H9 (cell line): ENCODE measurements at regions not wholly inside any gene's neighbourhood (a gene's known extent, or its start where the extent isn't known, plus 50 kb on each side); places are given as distances from the start of the nearest gene placed in this dataset.
"Not testable (repeated sequence)": the region's sequence is repeated elsewhere in the genome, so short reads cannot be mapped to it uniquely, and the experiment has no call there.

Experiments
- DNase-seq: peaks from one replicate; pipeline ENCODE4 v3.0.0-alpha.2; 2017
- H2AFZ ChIP-seq: one replicate; pipeline ENCODE4 v1.6.1; 2013; ENCODE audit warnings: mild to moderate bottlenecking, low read length, control low read depth, moderate library complexity
- H2AK5ac ChIP-seq: 2 replicates; pipeline ENCODE4 v1.6.1; 2013; ENCODE audit warnings: low read length, control low read depth, mixed read lengths; ENCODE audit not compliant: insufficient read length
- H2BK120ac ChIP-seq: one replicate; pipeline ENCODE4 v1.6.1; 2013; ENCODE audit warnings: low read depth, mild to moderate bottlenecking, low read length, control low read depth, inconsistent platforms; ENCODE audit not compliant: poor library complexity, severe bottlenecking
- H2BK12ac ChIP-seq: 2 replicates; pipeline ENCODE4 v1.6.1; 2013; ENCODE audit warnings: low read length, control low read depth, mixed read lengths, low read depth; ENCODE audit not compliant: insufficient read length
- H2BK15ac ChIP-seq: 2 replicates; pipeline ENCODE4 v1.6.1; 2013; ENCODE audit warnings: low read depth, low read length, control low read depth
- H2BK20ac ChIP-seq: one replicate; pipeline ENCODE4 v1.6.1; 2013; ENCODE audit warnings: low read depth, mild to moderate bottlenecking, low read length, control low read depth, inconsistent platforms; ENCODE audit not compliant: poor library complexity, severe bottlenecking
- H2BK5ac ChIP-seq: 2 replicates; pipeline ENCODE4 v1.6.1; 2013; ENCODE audit warnings: low read length, control low read depth, mixed read lengths; ENCODE audit not compliant: insufficient read length
- H3K14ac ChIP-seq: 2 replicates; pipeline ENCODE4 v1.6.1; 2013; ENCODE audit warnings: low read length, control low read depth; ENCODE audit not compliant: insufficient read depth
- H3K18ac ChIP-seq: 2 replicates; pipeline ENCODE4 v1.6.1; 2013; ENCODE audit warnings: low read depth, mild to moderate bottlenecking, mixed read lengths, low read length, control low read depth; ENCODE audit not compliant: insufficient read length
- H3K23ac ChIP-seq: 2 replicates; pipeline ENCODE4 v1.6.1; 2013; ENCODE audit warnings: low read length, control low read depth, mixed read lengths, low read depth; ENCODE audit not compliant: insufficient read length
- H3K23me2 ChIP-seq: 2 replicates; pipeline ENCODE4 v1.6.1; 2013; ENCODE audit warnings: low read depth, mild to moderate bottlenecking, mixed read lengths, low read length, control low read depth; ENCODE audit not compliant: insufficient read length, poor library complexity, severe bottlenecking
- H3K27ac ChIP-seq: 2 replicates; pipeline ENCODE4 v1.5.1; 2013; ENCODE audit warnings: low read length, control low read depth, mixed read lengths, low read depth; ENCODE audit not compliant: insufficient read length
- H3K27me3 ChIP-seq: 2 replicates; pipeline ENCODE4 v1.6.1; 2013; ENCODE audit warnings: low read length, control low read depth, inconsistent platforms; ENCODE audit not compliant: insufficient read depth
- H3K4ac ChIP-seq: 2 replicates; pipeline ENCODE4 v1.6.1; 2013; ENCODE audit warnings: low read depth, mild to moderate bottlenecking, control low read depth, inconsistent platforms, low read length, moderate library complexity
- H3K4me1 ChIP-seq: 2 replicates; pipeline ENCODE4 v1.6.1; 2013; ENCODE audit warnings: low read length, control low read depth, inconsistent platforms; ENCODE audit not compliant: insufficient read depth
- H3K4me2 ChIP-seq: 2 replicates; pipeline ENCODE4 v1.6.1; 2013; ENCODE audit warnings: low read length, control low read depth, mixed read lengths; ENCODE audit not compliant: insufficient read length, insufficient read depth
- H3K56ac ChIP-seq: 2 replicates; pipeline ENCODE4 v1.6.1; 2013; ENCODE audit warnings: low read depth, mild to moderate bottlenecking, mixed read lengths, low read length, control low read depth; ENCODE audit not compliant: insufficient read length
- H3K79me1 ChIP-seq: 2 replicates; pipeline ENCODE4 v1.6.1; 2013; ENCODE audit warnings: low read depth, mild to moderate bottlenecking, moderate library complexity, low read length, control low read depth, inconsistent platforms; ENCODE audit not compliant: insufficient read depth, poor library complexity, severe bottlenecking
- H3K79me2 ChIP-seq: 2 replicates; pipeline ENCODE4 v1.6.1; 2013; ENCODE audit warnings: low read length, control low read depth, inconsistent platforms; ENCODE audit not compliant: insufficient read depth
- H3K9ac ChIP-seq: 2 replicates; pipeline ENCODE4 v1.6.1; 2013; ENCODE audit warnings: low read length, control low read depth, mixed read lengths; ENCODE audit not compliant: insufficient read length; ENCODE audit errors: extremely low read depth
- H3K9me3 ChIP-seq: one replicate; pipeline ENCODE4 v1.6.1; 2013; ENCODE audit warnings: low read depth, low read length, inconsistent platforms; ENCODE audit not compliant: control insufficient read depth
- H3T11ph ChIP-seq: one replicate; pipeline ENCODE4 v1.6.1; 2013; ENCODE audit warnings: mild to moderate bottlenecking, low read length, control low read depth, inconsistent platforms
- H4K20me1 ChIP-seq: one replicate; pipeline ENCODE4 v1.6.1; 2013; ENCODE audit not compliant: control insufficient read depth, insufficient read length, insufficient read depth
- H4K5ac ChIP-seq: 2 replicates; pipeline ENCODE4 v1.6.1; 2013; ENCODE audit warnings: low read depth, mild to moderate bottlenecking, mixed read lengths, low read length, control low read depth; ENCODE audit not compliant: insufficient read length
- H4K8ac ChIP-seq: replicated peaks from 2 replicates; pipeline ENCODE4 v1.6.1; 2013; ENCODE audit warnings: low read length, control low read depth, mixed read lengths, low read depth; ENCODE audit not compliant: insufficient read length
- H4K91ac ChIP-seq: 2 replicates; pipeline ENCODE4 v1.6.1; 2013; ENCODE audit warnings: low read depth, mild to moderate bottlenecking, moderate library complexity, mixed read lengths, low read length, control low read depth; ENCODE audit not compliant: insufficient read length
- H3K27ac Mint-ChIP-seq, 3 experiments: 2 replicates in 2 of 3; 3 replicates in 1 of 3; pipeline ENCODE4 v1.8.0; 2020 to 2021; ENCODE audit warnings: mixed read lengths in 3 of 3, mild to moderate bottlenecking in 1 of 3, moderate library complexity in 1 of 3
- H3K27me3 Mint-ChIP-seq: 2 replicates; pipeline ENCODE4 v1.8.0; 2021; ENCODE audit warnings: low read depth, mild to moderate bottlenecking, moderate library complexity, mixed read lengths
- H3K36me3 Mint-ChIP-seq, 3 experiments: 2 replicates in 2 of 3; 3 replicates in 1 of 3; pipeline ENCODE4 v1.8.0; 2020 to 2021; ENCODE audit warnings: low read depth in 3 of 3, mixed read lengths in 3 of 3; ENCODE audit not compliant: insufficient read depth in 1 of 3
- H3K4me1 Mint-ChIP-seq, 2 experiments: 2 replicates each; pipeline ENCODE4 v1.8.0; 2020; ENCODE audit warnings: mixed read lengths in 2 of 2
- H3K4me3 Mint-ChIP-seq, 2 experiments: 2 replicates in 1 of 2; 3 replicates in 1 of 2; pipeline ENCODE4 v1.8.0; 2020 to 2021; ENCODE audit warnings: mild to moderate bottlenecking in 2 of 2, mixed read lengths in 2 of 2, moderate library complexity in 1 of 2
- H3K9me3 Mint-ChIP-seq, 2 experiments: 2 replicates in 1 of 2; 3 replicates in 1 of 2; pipeline ENCODE4 v1.8.0; 2020; ENCODE audit warnings: mild to moderate bottlenecking in 2 of 2, mixed read lengths in 2 of 2, moderate library complexity in 1 of 2
- CTCF ChIP-seq: fragments of 200-600 bp; sonication (generic); conservative IDR thresholded peaks from 3 replicates; pipeline ENCODE4 v1.8.0; 2021; ENCODE audit warnings: antibody characterized with exemption, mild to moderate bottlenecking
- WGBS: extraction: QIAGEN DNeasy Blood & Tissue Kit; methylation state at CpG from one replicate; pipeline ENCODE4 v1.1.7; 2013; ENCODE audit warnings: missing lambda C conversion rate, low lambda C conversion rate, mixed read lengths; ENCODE audit not compliant: insufficient read length; ENCODE audit errors: extremely low coverage; 5-methylcytosine and 5-hydroxymethylcytosine counted together

GRCh38 chr7:101757879-101758278 is 59.5 kb upstream of the CUX1 start:
- no peak overlapping the region for H2BK12ac ChIP-seq
- no peak overlapping the region for H3T11ph ChIP-seq
- H4K5ac ChIP-seq, result no peak overlapping the region
- no CpG with 5 or more reads among the region's 7 CpGs for WGBS
- no peak overlapping the region for H2AK5ac ChIP-seq
- no peaks in the 10 kb centered on the region for H3K9me3 ChIP-seq
- no peak overlapping the region for H2BK15ac ChIP-seq
- no peaks in the 10 kb centered on the region for H3K79me1 ChIP-seq
- no peak overlapping the region for H2BK20ac ChIP-seq
- peaks cover 0 to 5% of the 10 kb centered on the region in 2 experiments; a peak in 1 of 4 replicates for H3K4me1 Mint-ChIP-seq
- H3K4me2 ChIP-seq, result no peak overlapping the region
- H4K91ac ChIP-seq, result no peak overlapping the region
- no peak overlapping the region for H2AFZ ChIP-seq
- DNase-seq, result no peak
- no peaks in the 10 kb centered on the region for H3K9me3 Mint-ChIP-seq
- H3K79me2 ChIP-seq, result no peaks in the 10 kb centered on the region
- no peak overlapping the region for H2BK120ac ChIP-seq
- peaks cover 1% of the 10 kb centered on the region for H3K27me3 Mint-ChIP-seq
- H3K4ac ChIP-seq, result no peak overlapping the region
- no peaks in the 10 kb centered on the region for H3K27me3 ChIP-seq
- no peaks in the 10 kb centered on the region for H3K23me2 ChIP-seq
- no peak overlapping the region for H3K27ac Mint-ChIP-seq
- H4K20me1 ChIP-seq, result no peaks in the 10 kb centered on the region
- no peak overlapping the region for H3K23ac ChIP-seq
- H3K14ac ChIP-seq, result no peak overlapping the region
- no peak overlapping the region for H3K9ac ChIP-seq
- H3K4me3 Mint-ChIP-seq, result no peak overlapping the region
- H3K27ac ChIP-seq, result no peak overlapping the region
- no peak overlapping the region for H4K8ac ChIP-seq
- no peaks in the 10 kb centered on the region for H3K4me1 ChIP-seq
- H3K36me3 Mint-ChIP-seq, result no peaks in the 10 kb centered on the region
- no peak overlapping the region for H2BK5ac ChIP-seq
- H3K56ac ChIP-seq, result no peak overlapping the region
- TF ChIP-seq CTCF, result no peak
- H3K18ac ChIP-seq, result no peak overlapping the region

- H3K4ac ChIP-seq, H2BK5ac ChIP-seq, H3K27ac Mint-ChIP-seq, H4K91ac ChIP-seq, H3K4me1 Mint-ChIP-seq, H2BK20ac ChIP-seq, H3K79me2 ChIP-seq, H2BK15ac ChIP-seq, H3K56ac ChIP-seq, H3K4me1 ChIP-seq, H3K4me3 Mint-ChIP-seq, H3K27me3 Mint-ChIP-seq, H3K9ac ChIP-seq, H4K5ac ChIP-seq, H3K79me1 ChIP-seq, H3K9me3 ChIP-seq, H2BK12ac ChIP-seq, H3K18ac ChIP-seq, H2BK120ac ChIP-seq, H3K23me2 ChIP-seq, H4K20me1 ChIP-seq, H3K23ac ChIP-seq, H3K27ac ChIP-seq, H3T11ph ChIP-seq, DNase-seq, H3K36me3 Mint-ChIP-seq, H4K8ac ChIP-seq, H3K9me3 Mint-ChIP-seq, H3K14ac ChIP-seq, H3K27me3 ChIP-seq, H3K4me2 ChIP-seq, H2AK5ac ChIP-seq, H2AFZ ChIP-seq: not testable (repeated sequence)
- no CpG with 5 or more reads among the region's 2 CpGs for WGBS
These were observed 58.9 kb upstream of the CUX1 start for GRCh38 chr7:101758519-101758918.
